GM12878 (cell line): ENCODE measurements at regions not wholly inside any gene's neighbourhood (a gene's known extent, or its start where the extent isn't known, plus 50 kb on each side); places are given as distances from the start of the nearest gene placed in this dataset.

ENCODE experiments used
- ATAC-seq: fragments of 200-7000 bp; cut with Tn5 transposase; 3 replicates; pipeline ENCODE4 v1.9.1; 2020; ENCODE audit warnings: mild to moderate bottlenecking, moderate library complexity
- BruUV-seq: library from RNA; stranded (reverse); fragments of 400-500 nt; replicated peaks from 2 replicates; lab custom pipeline; 2021; lab: Mats Ljungman, UMichigan
- CTCF ChIA-PET: fragments of 300-600 bp; sonication (Branson Sonifier 250); formaldehyde crosslinking; extraction: SDS; loops from one replicate; lab custom pipeline; 2021; ENCODE audit warnings: inconsistent platforms; lab: Yijun Ruan, JAX
- POLR2A ChIA-PET: fragments of 350-600 bp; formaldehyde crosslinking; extraction: SDS; loops from one replicate; lab custom pipeline; 2021; ENCODE audit warnings: inconsistent platforms; lab: Charles Lee
- RAD21 ChIA-PET: fragments of 300-600 bp; sonication (Branson Sonifier 250); formaldehyde crosslinking; loops from one replicate; lab custom pipeline; 2023; ENCODE audit warnings: antibody characterized with exemption; ENCODE audit not compliant: unreplicated experiment; lab: Charles Lee
- SMC1A ChIA-PET: fragments of 300-600 bp; sonication (Branson Sonifier 250); formaldehyde crosslinking; loops from one replicate; lab custom pipeline; 2023; ENCODE audit not compliant: unreplicated experiment, uncharacterized antibody; lab: Charles Lee
- DNase-seq: peaks from one replicate; pipeline ENCODE4 v3.0.0-alpha.2; 2011; ENCODE audit warnings: low read depth, low spot score
- FAIRE-seq: peaks from 3 replicates; lab custom pipeline; 2011; peaks lifted over from hg19 to GRCh38; lab: Jason Lieb, UNC
- H2AFZ ChIP-seq: 2 replicates; pipeline ENCODE4 v1.6.0; 2011; ENCODE audit warnings: low read depth, low read length, control low read depth; ENCODE audit not compliant: control insufficient read depth
- H3K27ac ChIP-seq: 2 replicates; pipeline ENCODE4 v1.5.1; 2011; ENCODE audit warnings: control low read depth; ENCODE audit not compliant: control insufficient read depth, insufficient read depth
- H3K27me3 ChIP-seq, 2 experiments: replicated peaks in 1 of 2; 2 replicates each; pipeline versions ENCODE4 v1.6.0 to v1.6.1; 2011; ENCODE audit warnings: low read length in 1 of 2; ENCODE audit not compliant: control insufficient read depth in 2 of 2, insufficient read depth in 2 of 2
- H3K36me3 ChIP-seq, 2 experiments: 2 replicates each; pipeline ENCODE4 v1.5.1; 2011; ENCODE audit warnings: low read length in 1 of 2; ENCODE audit not compliant: control insufficient read depth in 2 of 2, insufficient read depth in 2 of 2
- H3K4me1 ChIP-seq: 2 replicates; pipeline ENCODE4 v1.6.1; 2011; ENCODE audit warnings: mild to moderate bottlenecking, low read length, moderate library complexity, mixed read lengths; ENCODE audit not compliant: control insufficient read depth, insufficient read depth
- H3K4me2 ChIP-seq: 2 replicates; pipeline ENCODE4 v1.6.0; 2011; ENCODE audit warnings: control low read depth; ENCODE audit not compliant: control insufficient read depth, insufficient read depth
- H3K4me3 ChIP-seq: fragments of 200-600 bp; sonication (generic); 2 replicates; pipeline ENCODE4 v1.5.1; 2016
- H3K79me2 ChIP-seq: 2 replicates; pipeline ENCODE4 v1.6.0; 2011; ENCODE audit warnings: low read length; ENCODE audit not compliant: control insufficient read depth, insufficient read depth
- H3K9ac ChIP-seq: 2 replicates; pipeline ENCODE4 v1.8.0; 2011; ENCODE audit warnings: low read length, control low read depth, mixed read lengths; ENCODE audit not compliant: control insufficient read depth, insufficient read depth
- H3K9me3 ChIP-seq: replicated peaks from 3 replicates; pipeline ENCODE4 v1.5.1; 2011; ENCODE audit warnings: mild to moderate bottlenecking, low read length; ENCODE audit not compliant: control insufficient read depth, insufficient read depth
- H4K20me1 ChIP-seq: 2 replicates; pipeline ENCODE4 v1.6.0; 2011; ENCODE audit not compliant: control insufficient read depth, insufficient read depth
- E4F1 ChIP-seq: fragments of 450-650 bp; IDR thresholded peaks from 2 replicates; pipeline ENCODE4 v1.6.1; 2018; ENCODE audit warnings: borderline replicate concordance, mild to moderate bottlenecking; ENCODE audit not compliant: partially characterized antibody
- FOS ChIP-seq: IDR thresholded peaks from 3 replicates; pipeline ENCODE4 v1.6.1; 2011; ENCODE audit warnings: borderline replicate concordance; ENCODE audit not compliant: insufficient read length; ENCODE audit errors: extremely low read depth
- HDAC2 ChIP-seq: fragments of 200-600 bp; sonication (generic); IDR thresholded peaks from 2 replicates; pipeline ENCODE4 v1.6.1; 2017
- KAT2A ChIP-seq: conservative IDR thresholded peaks from 2 replicates; pipeline ENCODE4 v1.6.1; 2011; ENCODE audit warnings: low read depth, low read length; ENCODE audit not compliant: control insufficient read depth
- MTA2 ChIP-seq: fragments of 450-650 bp; IDR thresholded peaks from 2 replicates; pipeline ENCODE4 v1.6.1; 2016; ENCODE audit warnings: low read depth, mild to moderate bottlenecking, moderate library complexity
- MYC ChIP-seq: IDR thresholded peaks from 2 replicates; pipeline ENCODE4 v1.6.1; 2011; ENCODE audit warnings: mild to moderate bottlenecking, low read length, moderate library complexity, inconsistent platforms; ENCODE audit not compliant: insufficient read depth, insufficient replicate concordance, insufficient read length, severe bottlenecking
- POLR2AphosphoS2 ChIP-seq: IDR thresholded peaks from 2 replicates; pipeline ENCODE4 v1.6.1; 2011; ENCODE audit warnings: low read depth, mild to moderate bottlenecking, low read length, improper control_type of control experiment, moderate library complexity
- RELA ChIP-seq: fragments of 450-650 bp; IDR thresholded peaks from 2 replicates; pipeline ENCODE4 v1.8.0; 2014; ENCODE audit warnings: borderline replicate concordance; ENCODE audit not compliant: partially characterized antibody
- RELB ChIP-seq: fragments of 450-650 bp; IDR thresholded peaks from 2 replicates; pipeline ENCODE4 v1.6.1; 2017; ENCODE audit warnings: low read depth, mild to moderate bottlenecking, moderate library complexity
- SP1 ChIP-seq: IDR thresholded peaks from one replicate; pipeline ENCODE4 v1.6.1; 2011; ENCODE audit warnings: low read depth, low read length
- SRF ChIP-seq, 2 experiments: IDR thresholded peaks; 2 replicates each; pipeline ENCODE4 v1.6.1; 2011; ENCODE audit warnings: low read depth in 2 of 2, low read length in 2 of 2, mild to moderate bottlenecking in 1 of 2, moderate library complexity in 1 of 2
- STAT3 ChIP-seq: IDR thresholded peaks from 2 replicates; pipeline ENCODE4 v1.6.1; 2011; ENCODE audit warnings: low read depth, low read length, improper control_type of control experiment
- YBX1 ChIP-seq: fragments of 450-650 bp; IDR thresholded peaks from 2 replicates; pipeline ENCODE4 v1.6.1; 2016; ENCODE audit warnings: antibody characterized with exemption
- YY1 ChIP-seq: IDR thresholded peaks from 2 replicates; pipeline ENCODE4 v1.6.1; 2011; ENCODE audit warnings: low read depth, mild to moderate bottlenecking, low read length
- ZBTB40 ChIP-seq: fragments of 450-650 bp; IDR thresholded peaks from 2 replicates; pipeline ENCODE4 v1.6.1; 2016; ENCODE audit warnings: mild to moderate bottlenecking, moderate library complexity, borderline replicate concordance
- WGBS: methylation state at CpG from one replicate; pipeline ENCODE4 v1.1.6; 2016; ENCODE audit warnings: low lambda C conversion rate; ENCODE audit not compliant: insufficient replicate concordance, insufficient coverage; ENCODE audit errors: missing lambda C conversion rate; 5-methylcytosine and 5-hydroxymethylcytosine counted together
- in situ Hi-C: fragments of 300-500 bp; cut with MboI; formaldehyde crosslinking; loops from 9 replicates; pipeline ENCODE4 v1.14.3; 2018; ENCODE audit warnings: mixed read lengths
- intact Hi-C: fragments of 100-400 bp; cut with micrococcal nuclease; formaldehyde crosslinking; loops from one replicate; pipeline ENCODE4 v1.14.2; 2022; ENCODE audit not compliant: unreplicated experiment

GRCh38 chr9:21634951-21635350, 152.8 kb upstream of the IFNE start (continued):
- no peak for TF ChIP-seq RELB
- no peak for TF ChIP-seq KAT2A
- no peak for TF ChIP-seq SP1
- no peak for TF ChIP-seq MTA2
- TF ChIP-seq RELA = no peak

- BruUV-seq = no TSS peak
- no peak overlapping the region for H3K4me2 ChIP-seq
- no peaks in the 10 kb centered on the region for H3K79me2 ChIP-seq
- intact Hi-C loops = no loop called here
- no peak overlapping the region for H3K9ac ChIP-seq
- H3K27me3 ChIP-seq = no peaks in the 10 kb centered on the region
- H3K4me3 ChIP-seq = no peak overlapping the region
- DNase-seq (no peak), FAIRE-seq (no peak), ATAC-seq (no peak)
- ChIA-PET RAD21 (no interaction called here), POLR2A (no interaction called here), SMC1A (no interaction called here), CTCF (interaction anchor here (0.6 kb wide), 1 partner anchor 150 kb away, joined by 3 read pairs; no protein-coding TSS in a partner anchor)
- no peak overlapping the region for H3K27ac ChIP-seq
- H4K20me1 ChIP-seq = no peaks in the 10 kb centered on the region
- no peaks in the 10 kb centered on the region for H3K9me3 ChIP-seq
- in situ Hi-C loops = no loop called here
- WGBS = 56% methylated on average over 14 of the region's 16 CpGs
- H3K36me3 ChIP-seq = no peaks in the 10 kb centered on the region
- H2AFZ ChIP-seq = no peak overlapping the region
- no peaks in the 10 kb centered on the region for H3K4me1 ChIP-seq
- no peak for TF ChIP-seq MYC
- no peak for TF ChIP-seq ZBTB40
- TF ChIP-seq YBX1 = no peak
- no peak for TF ChIP-seq E4F1
- TF ChIP-seq HDAC2 = no peak
- no peak for TF ChIP-seq STAT3
- no peak for TF ChIP-seq YY1
- no peak for TF ChIP-seq POLR2AphosphoS2
- TF ChIP-seq FOS = no peak
- TF ChIP-seq SRF (IDR thresholded peaks at IDR 0.05; ENCODE audit: low read depth in 2 of 2, low read length in 2 of 2) = no peak
Measured at GRCh38 chr9:21638104-21638503, 156.0 kb upstream of the IFNE start.
